HPDE6-E6E7 (cell line): ENCODE measurements at regions not wholly inside any gene's neighbourhood (a gene's known extent, or its start where the extent isn't known, plus 50 kb on each side); places are given as distances from the start of the nearest gene placed in this dataset.
"Not testable (repeated sequence)": the region's sequence is repeated elsewhere in the genome, so short reads cannot be mapped to it uniquely, and the experiment has no call there.

Source experiments
- DNase-seq: peaks from one replicate; pipeline ENCODE4 v3.0.0; 2011; ENCODE audit warnings: missing footprints; ENCODE audit errors: extremely low spot score

DNA sequence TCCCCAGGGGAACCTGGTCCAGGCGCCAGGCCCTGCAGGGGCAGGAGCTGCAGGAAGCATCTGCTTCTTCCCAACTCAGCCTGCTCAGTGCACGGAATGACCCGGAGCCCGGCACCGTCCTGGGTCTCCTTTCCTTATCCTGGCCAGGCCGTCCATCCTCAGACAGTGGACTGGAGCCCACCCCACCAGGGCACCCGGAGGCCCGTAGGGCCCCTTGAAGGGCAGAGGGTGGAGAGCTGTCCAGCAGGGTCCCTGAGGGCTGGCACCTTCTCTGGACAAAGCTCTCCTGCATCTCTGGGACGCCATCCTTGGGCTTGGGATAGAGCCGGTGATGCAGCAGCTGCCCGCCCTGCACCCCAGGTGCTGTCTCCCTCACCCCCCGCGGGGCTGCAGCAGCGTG is 207.9 kb downstream of the TMEM121 start:
- not testable (repeated sequence) for DNase-seq

- not testable (repeated sequence) for DNase-seq
These were observed 209.9 kb downstream of the TMEM121 start for GRCh38 chr14:105736331-105736730.

- no peak for DNase-seq
These were observed 211.3 kb downstream of the TMEM121 start for GRCh38 chr14:105737504-105738246.

- no peak for DNase-seq
These were observed 212.3 kb downstream of the TMEM121 start for GRCh38 chr14:105738638-105739037.

DNA sequence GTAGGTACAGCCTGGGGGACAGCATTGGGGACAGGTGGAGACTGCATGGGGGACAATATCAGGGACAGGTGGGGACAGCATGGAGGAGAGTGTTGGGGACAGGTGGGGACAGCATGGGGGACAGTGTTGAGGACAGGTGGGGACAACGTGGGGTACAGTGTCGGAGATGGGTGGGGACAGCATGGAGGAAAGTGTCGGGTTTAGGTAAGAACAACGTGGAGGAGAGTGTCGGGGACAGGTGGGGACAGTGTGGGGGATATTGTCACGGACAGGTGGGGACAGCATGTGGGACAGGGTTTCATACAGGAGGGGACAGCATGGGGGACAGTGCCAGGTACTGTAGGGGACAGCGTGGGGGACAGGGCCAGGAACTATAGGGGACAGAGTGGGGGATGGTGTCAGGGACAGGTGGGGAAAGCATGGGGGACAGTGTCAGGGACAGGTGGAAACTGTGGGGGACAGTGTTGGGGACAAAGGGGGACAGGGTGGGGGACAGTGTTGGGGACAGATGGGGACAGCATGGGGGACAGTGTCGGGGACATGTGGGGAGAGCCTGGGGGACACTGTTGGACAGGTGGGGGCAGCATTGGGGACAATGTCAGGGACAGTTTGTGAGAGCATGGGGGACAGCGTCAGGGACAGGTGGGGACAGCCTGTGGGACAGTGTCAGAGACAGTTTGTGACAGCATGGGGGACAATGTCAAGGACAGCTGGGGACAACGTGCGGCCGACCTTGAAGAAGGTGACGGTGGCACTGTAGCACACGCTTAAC is 213.1 kb downstream of the TMEM121 start:
- DNase-seq = no peak

DNA sequence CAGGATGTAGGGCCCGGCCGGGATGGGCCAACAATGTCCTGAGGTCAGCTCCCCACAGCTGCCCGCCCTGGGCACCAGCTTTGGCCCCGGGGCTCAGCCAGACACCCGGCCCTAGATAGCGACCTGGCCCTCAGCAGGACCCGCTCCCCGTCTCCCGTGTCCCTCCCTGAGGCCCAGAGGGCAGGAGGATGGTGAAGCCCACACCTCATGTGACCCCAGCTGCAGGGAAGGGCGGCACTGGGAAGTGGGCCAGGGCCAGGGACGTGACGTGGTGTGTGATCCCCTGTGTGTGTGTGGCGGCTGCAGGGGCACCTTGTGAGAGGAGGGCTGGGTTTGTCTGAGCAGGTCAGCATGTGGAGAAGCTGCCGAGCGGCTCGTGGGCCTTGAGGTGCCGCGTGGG is 213.9 kb downstream of the TMEM121 start:
- DNase-seq = not testable (repeated sequence)

- DNase-seq = not testable (repeated sequence)
These were observed 214.6 kb downstream of the TMEM121 start for GRCh38 chr14:105740961-105741360.

GRCh38 chr14:105741707-105742530 is 215.5 kb downstream of the TMEM121 start:
- DNase-seq = not testable (repeated sequence)

DNA sequence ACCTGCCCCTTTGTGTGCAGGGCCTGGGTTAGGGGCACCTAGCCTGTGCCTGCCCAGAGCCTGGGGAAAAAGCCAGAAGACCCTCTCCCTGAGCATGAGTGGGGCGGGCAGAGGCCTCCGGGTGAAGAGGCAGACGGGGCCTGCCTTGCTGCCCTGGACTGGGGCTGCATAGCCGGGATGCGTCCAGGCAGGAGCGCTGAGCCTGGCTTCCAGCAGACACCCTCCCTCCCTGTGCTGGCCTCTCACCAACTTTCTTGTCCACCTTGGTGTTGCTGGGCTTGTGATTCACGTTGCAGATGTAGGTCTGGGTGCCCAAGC is 216.1 kb downstream of the TMEM121 start:
- DNase-seq = no peak

DNA sequence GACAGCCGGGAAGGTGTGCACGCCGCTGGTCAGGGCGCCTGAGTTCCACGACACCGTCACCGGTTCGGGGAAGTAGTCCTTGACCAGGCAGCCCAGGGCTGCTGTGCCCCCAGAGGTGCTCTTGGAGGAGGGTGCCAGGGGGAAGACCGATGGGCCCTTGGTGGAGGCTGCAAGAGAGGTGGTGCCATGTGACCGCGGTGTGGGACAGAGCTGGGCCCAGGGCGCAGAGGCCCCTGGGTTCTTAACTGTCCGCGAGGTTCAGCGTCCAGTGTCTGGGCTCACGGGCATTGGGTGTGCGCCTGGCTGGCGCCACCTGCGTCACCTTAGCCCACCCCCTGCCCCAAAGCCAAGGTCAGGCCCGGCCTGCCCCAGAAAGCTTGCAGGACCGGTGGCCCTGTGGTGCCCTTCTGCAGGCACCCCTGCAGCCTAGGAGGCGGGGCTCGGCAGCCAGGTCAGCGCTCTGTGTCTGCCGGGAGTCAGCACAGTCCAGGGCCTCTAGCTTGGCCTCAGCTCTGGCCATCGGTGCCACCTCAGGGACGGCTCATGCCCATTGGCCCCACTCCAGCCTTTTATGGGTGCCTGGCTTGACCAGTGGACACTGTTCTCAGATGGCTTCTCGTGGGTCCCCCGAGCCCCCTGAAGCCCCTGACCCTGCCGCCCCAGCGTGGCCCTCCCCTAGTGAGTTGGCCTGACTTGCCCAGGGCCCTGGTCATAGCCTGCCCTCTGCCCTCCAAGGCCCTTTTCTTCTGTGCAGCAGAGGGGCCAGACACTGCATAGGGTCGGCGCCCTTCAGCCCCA is 216.7 kb downstream of the TMEM121 start:
- not testable (repeated sequence) for DNase-seq

DNA sequence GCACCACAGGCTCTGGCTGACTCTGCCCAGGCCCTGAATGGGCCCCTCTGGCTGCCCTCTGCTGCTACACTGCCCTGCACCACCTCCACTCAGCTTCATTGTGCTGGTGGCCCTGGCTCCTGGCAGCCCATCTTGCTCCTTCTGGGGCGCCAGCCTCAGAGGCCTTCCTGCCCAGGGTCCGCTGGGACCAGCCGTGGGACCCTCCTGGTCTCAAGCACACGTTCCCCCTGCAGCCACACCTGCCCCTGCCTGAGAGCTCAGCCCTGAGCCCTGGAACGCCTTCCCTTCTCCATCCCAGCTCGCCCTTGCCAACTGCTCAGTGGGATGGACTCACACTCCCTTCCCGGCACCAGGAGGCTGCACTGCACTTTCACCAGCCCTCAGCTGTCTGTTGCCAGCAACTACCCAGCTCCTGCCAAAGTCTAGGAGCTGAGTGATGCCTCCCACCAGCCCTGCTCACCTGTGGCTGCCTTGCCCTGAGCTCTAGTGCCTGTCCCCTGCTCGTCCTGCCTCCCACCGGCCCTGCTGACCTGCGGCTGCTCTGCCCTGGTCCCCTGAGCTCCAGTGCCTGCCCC is 217.9 kb downstream of the TMEM121 start:
- not testable (repeated sequence) for DNase-seq

- DNase-seq = no peak
These were observed 219.2 kb downstream of the TMEM121 start for GRCh38 chr14:105745433-105746123.

- DNase-seq = no peak
These were observed 219.7 kb downstream of the TMEM121 start for GRCh38 chr14:105746124-105746514.

- DNase-seq = not testable (repeated sequence)
These were observed 220.6 kb downstream of the TMEM121 start for GRCh38 chr14:105746800-105747502.

DNA sequence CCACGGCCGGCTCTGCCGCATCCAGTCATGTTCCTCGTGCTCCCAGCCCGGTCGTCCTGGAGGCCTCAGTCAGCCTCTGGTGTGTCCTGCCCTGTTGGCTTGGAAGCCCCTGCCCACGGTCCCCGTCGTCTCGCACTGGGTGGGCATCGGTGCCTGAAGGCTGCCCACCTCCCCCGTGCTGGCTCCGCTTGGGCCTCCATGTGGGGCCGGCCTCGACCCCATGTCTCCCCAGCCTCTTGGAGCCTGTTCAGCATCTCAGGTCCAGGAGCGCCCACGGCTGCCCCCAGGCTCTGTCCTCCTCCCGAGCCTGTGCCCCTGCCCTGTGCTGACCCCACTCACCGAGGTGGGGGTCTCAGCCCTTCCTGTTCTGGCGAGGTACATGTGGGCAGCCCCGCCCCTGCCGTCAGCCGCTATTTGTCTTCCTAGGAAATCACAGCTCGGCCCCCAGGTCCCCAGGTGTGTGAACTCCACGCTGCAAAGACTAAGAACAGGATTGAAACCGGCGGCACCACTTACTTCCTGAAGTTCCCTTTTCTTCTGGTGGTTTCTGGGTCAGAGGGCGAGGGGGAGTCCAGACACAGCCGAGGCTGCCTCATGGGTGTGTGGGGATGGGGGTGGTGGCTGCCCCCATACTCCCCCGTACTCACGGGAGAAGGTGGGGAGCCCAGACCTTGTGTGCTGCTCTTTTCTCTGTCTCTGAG is 221.3 kb downstream of the TMEM121 start:
- DNase-seq = not testable (repeated sequence)

DNA sequence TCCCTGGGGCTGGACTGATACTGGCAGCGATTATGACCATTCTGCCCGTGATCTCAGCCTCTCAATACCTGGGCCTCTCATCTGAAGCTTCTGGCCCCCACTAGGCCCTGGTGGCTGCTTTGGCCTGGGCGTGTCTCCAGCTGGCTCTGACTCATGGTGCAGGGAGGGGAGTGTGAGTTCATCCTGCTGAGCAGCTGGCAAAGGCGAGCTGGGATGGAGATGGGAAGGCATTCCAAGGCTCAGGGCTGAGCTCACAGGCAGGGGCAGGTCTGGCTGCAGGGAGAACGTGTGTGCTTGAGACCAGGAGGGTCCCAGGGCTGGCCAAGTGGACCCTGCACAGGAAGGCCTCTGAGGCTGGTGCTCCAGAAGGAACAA is 221.8 kb downstream of the TMEM121 start:
- no peak for DNase-seq

GRCh38 chr14:105748710-105749109 is 222.3 kb downstream of the TMEM121 start:
- DNase-seq = not testable (repeated sequence)

DNA sequence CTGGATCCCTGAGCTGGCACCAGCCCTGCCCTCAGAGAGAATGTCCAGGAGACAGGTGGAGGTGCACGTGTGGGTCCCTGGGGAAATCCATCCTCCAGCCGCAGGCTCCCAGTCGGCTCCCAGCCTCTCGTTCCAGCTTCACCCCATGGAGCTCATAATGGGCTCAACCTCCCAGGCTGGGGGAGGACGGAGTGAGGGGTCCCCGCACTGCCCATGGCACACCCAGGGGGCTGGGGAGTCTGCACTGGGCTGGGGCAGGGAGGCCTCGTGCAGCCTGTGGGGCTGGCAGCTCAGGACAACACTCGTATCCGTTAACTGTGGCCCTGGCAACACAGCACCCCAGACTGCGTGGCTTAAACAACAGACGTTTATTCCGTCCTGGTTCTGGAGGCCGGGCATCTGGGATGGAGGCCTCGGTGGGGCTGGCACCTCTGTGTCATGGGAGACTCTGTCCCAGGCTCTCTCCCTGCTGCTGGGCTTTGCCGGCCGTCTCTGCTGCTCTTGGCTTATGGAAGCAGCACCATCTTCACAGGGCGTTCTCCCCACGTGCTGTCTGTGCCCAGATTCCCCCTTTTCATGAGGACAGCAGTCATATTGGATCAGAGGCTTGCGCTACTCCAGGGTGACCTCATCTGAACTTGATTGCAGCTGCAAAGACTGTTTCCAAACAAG is 223.6 kb downstream of the TMEM121 start:
- DNase-seq = not testable (repeated sequence)

DNA sequence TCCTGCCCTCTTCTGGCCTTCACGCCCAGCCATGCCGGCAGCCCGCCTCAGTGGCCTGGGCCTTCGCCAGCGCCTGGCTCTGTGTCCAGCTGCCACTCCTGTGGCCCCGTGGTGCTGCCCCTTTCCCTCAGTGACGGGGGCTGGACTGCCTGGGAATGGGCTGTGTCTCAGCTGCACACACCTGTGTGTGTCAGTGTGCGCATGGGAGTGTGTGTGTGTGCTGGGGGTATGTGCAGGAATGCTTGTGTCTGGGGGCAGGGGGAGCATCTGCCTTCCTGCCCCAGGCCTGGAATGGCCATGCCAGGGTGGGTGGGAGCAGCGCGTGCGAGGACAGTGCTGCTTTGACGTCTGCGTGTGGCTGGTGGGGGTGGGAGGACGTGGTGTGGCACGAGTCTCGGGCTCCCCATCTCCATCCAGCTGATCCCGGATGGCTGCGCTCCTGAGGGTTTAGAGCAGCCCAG is 224.9 kb downstream of the TMEM121 start:
- DNase-seq = not testable (repeated sequence)
